RKO (cell line): ENCODE measurements at regions not wholly inside any gene's neighbourhood (a gene's known extent, or its start where the extent isn't known, plus 50 kb on each side); places are given as distances from the start of the nearest gene placed in this dataset.

ENCODE experiments used
- DNase-seq: peaks from one replicate; pipeline ENCODE4 v3.0.0-alpha.2; 2016; ENCODE audit warnings: low spot score

GRCh38 chr9:109549386-109549785 is 51.3 kb upstream of the PTPN3 start:
- peak; percentile 35 for DNase-seq

- no peak for DNase-seq
These were observed 53.5 kb upstream of the PTPN3 start for GRCh38 chr9:109551651-109552050.

GRCh38 chr9:109555215-109555614 is 57.1 kb upstream of the PTPN3 start:
- DNase-seq, result no peak

- DNase-seq, result no peak
These were observed 58.0 kb upstream of the PTPN3 start for GRCh38 chr9:109556061-109556460.

DNA sequence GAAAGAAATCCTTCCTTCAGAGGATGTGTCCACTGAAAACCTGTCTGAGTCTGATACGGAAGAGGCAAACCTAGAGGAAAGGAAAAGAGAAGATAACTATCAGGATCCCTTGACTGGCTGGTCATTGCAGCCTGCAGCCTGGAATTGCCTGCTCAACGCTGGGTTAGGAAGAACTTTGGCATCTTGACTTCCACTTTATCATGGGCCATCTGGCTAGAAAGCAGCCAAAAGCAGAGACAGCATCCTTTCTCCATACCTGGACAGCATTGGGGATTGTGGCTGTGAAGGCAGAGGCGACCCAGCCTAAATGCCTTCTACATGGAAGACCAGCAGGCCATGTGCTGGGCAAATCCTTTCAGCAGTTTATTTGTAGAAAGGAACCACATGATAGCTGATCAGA is 58.7 kb upstream of the PTPN3 start:
- DNase-seq, result no peak

- DNase-seq, result no peak
These were observed 59.4 kb upstream of the PTPN3 start for GRCh38 chr9:109557481-109557880.

- DNase-seq, result no peak
These were observed 60.6 kb upstream of the PTPN3 start for GRCh38 chr9:109558718-109559151.

GRCh38 chr9:109560470-109561132 is 62.5 kb upstream of the PTPN3 start:
- DNase-seq, result no peak

GRCh38 chr9:109561137-109561536 is 63.0 kb upstream of the PTPN3 start:
- DNase-seq, result no peak

- no peak for DNase-seq
These were observed 70.0 kb upstream of the PTPN3 start for GRCh38 chr9:109568089-109568488.

DNA sequence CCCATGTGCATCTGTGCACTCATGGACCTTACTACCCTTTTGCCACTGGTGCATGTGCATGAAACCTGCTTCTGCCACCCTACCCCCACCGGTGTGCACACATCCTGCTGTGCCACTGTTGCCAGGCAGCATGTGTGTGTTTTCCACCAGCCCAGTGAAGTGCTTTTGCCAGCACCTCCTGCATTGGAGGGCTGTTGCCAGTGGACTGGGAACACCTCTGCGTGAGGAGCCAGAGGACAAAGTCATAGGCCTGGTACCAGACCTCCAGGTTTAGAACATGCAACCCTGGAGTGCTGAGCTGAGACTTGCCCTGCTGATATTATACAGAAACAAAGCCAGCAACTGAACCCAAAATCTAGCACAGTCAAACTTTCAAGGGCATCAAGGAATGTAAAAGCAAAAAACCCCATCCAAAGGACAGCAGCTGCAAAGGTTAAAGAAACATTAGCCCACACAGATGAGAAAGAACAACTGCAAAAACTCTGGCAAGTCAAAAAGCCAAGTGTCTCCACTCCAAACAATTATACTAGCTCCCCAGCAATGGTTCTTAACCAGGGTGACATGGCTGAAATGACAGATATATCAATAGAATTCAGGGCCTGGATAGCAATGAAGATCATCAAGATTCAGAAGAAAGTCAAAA is 70.6 kb upstream of the PTPN3 start:
- no peak for DNase-seq

DNA sequence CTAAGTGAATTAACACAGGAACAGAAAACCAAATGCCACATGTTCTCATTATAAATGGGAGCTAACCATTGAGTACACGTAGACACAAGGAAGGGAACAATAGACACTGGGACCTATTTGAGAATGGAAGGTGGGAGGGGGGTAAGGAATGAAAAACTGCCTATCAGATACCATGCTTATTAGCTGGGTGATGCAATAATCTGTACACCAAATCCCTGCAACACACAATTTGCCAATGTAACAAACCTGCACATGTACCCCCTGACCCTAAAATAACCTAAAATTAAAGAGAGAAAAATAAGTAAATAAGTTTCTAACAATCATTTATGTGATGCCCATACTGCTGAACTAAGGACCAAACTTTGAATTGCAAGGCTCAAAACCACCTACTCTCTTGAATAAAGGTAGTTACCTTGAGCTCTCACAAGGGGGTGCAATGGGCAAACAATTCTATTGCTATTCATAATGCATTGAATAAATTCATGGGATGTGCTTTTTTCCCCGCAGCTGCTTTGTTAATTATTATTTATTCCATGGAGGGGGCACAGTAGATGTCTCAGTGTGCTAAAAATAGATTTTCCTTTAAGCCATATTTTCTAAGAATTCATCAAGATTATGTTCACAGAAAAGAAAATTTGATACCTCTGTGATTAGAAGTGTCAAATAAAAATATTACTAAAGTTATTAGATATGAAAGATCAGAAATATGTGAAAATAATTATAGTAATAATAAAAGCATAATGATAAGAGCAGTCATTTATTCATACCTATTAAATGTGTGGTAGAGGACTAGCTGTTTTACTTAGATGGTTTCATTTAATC is 76.2 kb upstream of the PTPN3 start:
- peak; percentile 77 for DNase-seq

GRCh38 chr9:109576762-109577161 is 78.7 kb upstream of the PTPN3 start:
- no peak for DNase-seq

GRCh38 chr9:109579191-109579948 is 81.3 kb upstream of the PTPN3 start:
- no peak for DNase-seq

- DNase-seq, result no peak
These were observed 84.3 kb upstream of the PTPN3 start for GRCh38 chr9:109582386-109582785.

DNA sequence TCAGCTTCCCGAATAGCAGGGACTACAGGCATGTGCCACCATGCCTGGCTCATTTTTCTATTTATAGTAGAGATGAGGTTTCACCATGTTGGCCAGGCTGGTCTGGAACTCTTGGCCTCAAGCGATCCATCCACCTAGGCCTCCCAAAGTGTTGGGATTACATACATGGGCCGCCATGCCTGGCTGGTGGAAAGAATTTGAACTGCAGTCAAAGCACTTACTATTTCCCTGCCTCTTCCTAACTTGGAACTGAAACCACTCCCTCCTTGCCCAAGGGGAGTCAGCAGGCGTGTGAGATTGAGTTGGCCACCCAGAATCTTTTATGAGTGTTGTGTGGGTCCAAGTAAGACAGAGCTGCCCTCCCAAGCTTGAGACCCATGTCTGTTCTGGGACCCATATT is 86.1 kb upstream of the PTPN3 start:
- DNase-seq, result peak; percentile 25

- no peak for DNase-seq
These were observed 87.7 kb upstream of the PTPN3 start for GRCh38 chr9:109585796-109586195.

DNA sequence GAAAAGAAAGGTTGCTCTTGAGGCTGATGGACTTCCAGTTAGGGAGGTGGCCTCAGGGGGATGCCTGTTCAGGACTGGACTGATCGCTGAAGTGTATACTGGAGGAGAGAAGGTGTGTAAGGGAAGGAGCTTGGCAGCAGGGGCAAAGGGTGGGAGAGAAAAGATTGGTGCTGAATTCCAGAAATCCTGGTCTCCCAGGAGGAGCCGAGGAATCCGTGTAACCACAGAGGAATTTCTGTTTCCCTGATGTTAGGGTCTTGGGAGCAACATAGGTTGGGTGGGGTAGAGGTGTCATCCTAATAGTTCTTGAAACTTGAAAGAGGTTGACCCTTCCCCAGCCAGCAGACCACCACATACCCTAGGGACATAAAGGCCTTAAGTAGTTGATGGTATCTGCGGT is 88.9 kb upstream of the PTPN3 start:
- DNase-seq, result no peak

DNA sequence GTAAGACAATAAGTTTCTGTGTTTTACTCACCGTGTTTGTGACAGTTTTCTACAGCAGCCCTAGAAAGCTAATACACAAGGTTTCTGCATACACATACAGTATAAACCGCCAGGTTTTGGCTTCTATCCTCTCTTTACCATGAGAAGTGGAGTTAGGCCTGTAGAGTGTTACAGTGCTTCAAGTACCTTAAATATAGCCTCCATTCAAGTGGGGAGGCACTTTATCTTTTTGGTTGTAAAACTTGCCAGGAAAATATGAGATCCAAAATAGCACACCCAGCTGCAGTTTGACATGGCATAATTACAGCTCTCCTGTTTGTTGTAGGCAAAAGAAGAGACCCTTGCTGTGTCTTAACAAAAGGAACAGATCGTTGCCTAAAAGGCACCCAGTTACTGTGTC is 90.3 kb upstream of the PTPN3 start:
- no peak for DNase-seq

DNA sequence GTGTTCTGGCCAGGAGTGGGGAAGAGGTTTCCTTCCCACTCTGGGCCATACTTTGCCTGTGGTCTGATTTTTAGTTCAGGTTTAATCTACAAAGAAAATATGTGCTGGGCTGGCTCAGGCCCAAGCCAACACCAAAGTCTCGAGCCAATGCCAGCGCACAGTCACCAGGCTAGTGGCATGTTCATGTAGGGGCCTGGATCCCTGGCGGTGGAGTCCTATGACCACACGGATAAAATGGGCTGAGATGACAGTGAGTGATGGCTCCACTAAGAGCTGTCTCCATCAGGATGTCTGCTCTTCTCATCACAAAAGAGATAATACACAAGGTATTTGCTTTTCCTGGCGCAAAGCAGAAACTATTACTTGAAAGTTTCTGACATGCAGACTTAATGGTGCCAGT is 92.9 kb upstream of the PTPN3 start:
- DNase-seq, result no peak

GRCh38 chr9:109591691-109592090 is 93.6 kb upstream of the PTPN3 start:
- no peak for DNase-seq

- no peak for DNase-seq
These were observed 95.5 kb upstream of the PTPN3 start for GRCh38 chr9:109593612-109594011.
